Esophagus squamous epithelium (tissue), 5 donors: ENCODE measurements at regions not wholly inside any gene's neighbourhood (a gene's known extent, or its start where the extent isn't known, plus 50 kb on each side); places are given as distances from the start of the nearest gene placed in this dataset.

ENCODE experiments used
- DNase-seq: peaks from one replicate; lab custom pipeline; 2025; lab: John Stamatoyannopoulos, UW
- H3K27ac ChIP-seq, 4 donors: fragments of 200-600 bp; sonication (generic); one replicate each; pipeline ENCODE4 v1.5.1; 2016 to 2019; ENCODE audit warnings: mild to moderate bottlenecking in 1 of 4
- H3K27me3 ChIP-seq, 4 donors: fragments of 200-600 bp; sonication (generic); 1 replicate in 3 of 4; 2 replicates in 1 of 4; pipeline versions ENCODE4 v1.5.1 to v1.6.0; 2017 to 2021; ENCODE audit warnings: antibody characterized with exemption in 1 of 4
- H3K36me3 ChIP-seq, 3 donors: fragments of 200-600 bp; sonication (generic); one replicate each; pipeline ENCODE4 v1.5.1; 2016 to 2019
- H3K4me1 ChIP-seq, 3 donors: fragments of 200-600 bp; sonication (generic); one replicate each; pipeline ENCODE4 v1.5.1; 2017 to 2019
- H3K4me3 ChIP-seq, 4 donors: fragments of 200-600 bp; sonication (generic); 1 replicate in 3 of 4; 2 replicates in 1 of 4; pipeline ENCODE4 v1.5.1; 2016 to 2019; ENCODE audit warnings: mild to moderate bottlenecking in 2 of 4, moderate library complexity in 1 of 4
- H3K9me3 ChIP-seq, 3 donors: fragments of 200-600 bp; sonication (generic); one replicate each; pipeline ENCODE4 v1.5.1; 2016 to 2019
- CTCF ChIP-seq, 6 experiments: fragments of 450-650 bp in 4 of 6; fragments of 200-600 bp in 2 of 6; sonication (generic) in 2 of 6; IDR thresholded peaks; one replicate each; pipeline ENCODE4 v1.5.1; 2016 to 2019; ENCODE audit warnings: antibody characterized with exemption in 6 of 6, mild to moderate bottlenecking in 4 of 6, moderate library complexity in 4 of 6
- POLR2A ChIP-seq, 4 donors: fragments of 450-650 bp; IDR thresholded peaks; one replicate each; pipeline ENCODE4 v1.6.1; 2017; ENCODE audit warnings: antibody characterized with exemption in 4 of 4, mild to moderate bottlenecking in 4 of 4, moderate library complexity in 3 of 4
- WGBS, 2 donors: methylation state at CpG; one replicate each; pipeline ENCODE4 v1.1.5; 2018; 5-methylcytosine and 5-hydroxymethylcytosine counted together
- intact Hi-C: fragments of 100-400 bp; cut with DNase I; formaldehyde crosslinking; loops from one replicate; pipeline ENCODE4 v1.15.0; 2022
- donor health status: DM: yes; HTN: yes; CAD: no.

GRCh38 chr4:178598672-178599071 lies 1156.4 kb upstream of the AGA start:
- DNase-seq: no peak
- Histone ChIP-seq H3K9me3 (no peaks in the 10 kb centered on the region), H3K27ac (no peak overlapping the region), H3K4me1 (no peaks in the 10 kb centered on the region), H3K27me3 (no peaks in the 10 kb centered on the region), H3K4me3 (no peak overlapping the region), H3K36me3 (no peaks in the 10 kb centered on the region)
- intact Hi-C loops: no loop called here
- TF ChIP-seq CTCF (IDR thresholded peaks at IDR 0.05) (no peak), POLR2A (IDR thresholded peaks at IDR 0.05) (no peak)
- 61 to 93% methylated on average over 1 of the region's 1 CpG for WGBS, 2 donors

GRCh38 chr4:178599521-178599920 lies 1157.3 kb upstream of the AGA start:
- Histone ChIP-seq H3K27ac (no peak overlapping the region), H3K36me3 (no peaks in the 10 kb centered on the region), H3K27me3 (no peaks in the 10 kb centered on the region), H3K9me3 (no peaks in the 10 kb centered on the region), H3K4me3 (no peak overlapping the region), H3K4me1 (no peaks in the 10 kb centered on the region)
- TF ChIP-seq POLR2A (IDR thresholded peaks at IDR 0.05) (no peak), CTCF (IDR thresholded peaks at IDR 0.05) (no peak)
- intact Hi-C loops: no loop called here
- DNase-seq: no peak

- H3K27me3 ChIP-seq: no peaks in the 10 kb centered on the region
- no peak overlapping the region for H3K4me3 ChIP-seq
- H3K9me3 ChIP-seq: no peaks in the 10 kb centered on the region
- 45 to 54% methylated on average over 2 of the region's 2 CpGs for WGBS, 2 donors
- no peaks in the 10 kb centered on the region for H3K4me1 ChIP-seq
- no peak for TF ChIP-seq POLR2A (IDR thresholded peaks at IDR 0.05)
- no peak for DNase-seq
- intact Hi-C loops: no loop called here
- H3K27ac ChIP-seq: no peak overlapping the region
- H3K36me3 ChIP-seq: no peaks in the 10 kb centered on the region
These were observed 1160.6 kb upstream of the AGA start for GRCh38 chr4:178602833-178603232.

GRCh38 chr4:178611062-178611461 lies 1168.8 kb upstream of the AGA start:
- TF ChIP-seq CTCF (IDR thresholded peaks at IDR 0.05): no peak
- no peak for TF ChIP-seq POLR2A (IDR thresholded peaks at IDR 0.05)
- no peaks in the 10 kb centered on the region for H3K4me1 ChIP-seq
- WGBS, 2 donors: 71 to 76% methylated on average over 2 of the region's 2 CpGs

GRCh38 chr4:178612733-178613132 lies 1170.5 kb upstream of the AGA start:
- 42 to 62% methylated on average over 4 of the region's 4 CpGs for WGBS, 2 donors
- Histone ChIP-seq H3K9me3 (no peaks in the 10 kb centered on the region), H3K4me3 (no peak overlapping the region), H3K27me3 (no peaks in the 10 kb centered on the region), H3K27ac (no peak overlapping the region), H3K36me3 (no peaks in the 10 kb centered on the region), H3K4me1 (no peaks in the 10 kb centered on the region)
- no peak for DNase-seq
- no peak for TF ChIP-seq POLR2A (IDR thresholded peaks at IDR 0.05)
- no peak for TF ChIP-seq CTCF (IDR thresholded peaks at IDR 0.05)
- intact Hi-C loops: no loop called here

More at GRCh38 chr4:178611062-178611461, 1168.8 kb upstream of the AGA start:
- Histone ChIP-seq H3K36me3 (no peaks in the 10 kb centered on the region), H3K4me3 (no peak overlapping the region), H3K27me3 (no peaks in the 10 kb centered on the region), H3K27ac (no peak overlapping the region), H3K9me3 (no peaks in the 10 kb centered on the region)
- intact Hi-C loops: no loop called here
- DNase-seq: no peak

GRCh38 chr4:178632415-178632814 lies 1190.2 kb upstream of the AGA start:
- Histone ChIP-seq H3K27ac (no peak overlapping the region), H3K4me3 (no peak overlapping the region), H3K9me3 (peaks cover 0 to 9% (median 0%) of the 10 kb centered on the region in 3 donors), H3K4me1 (no peaks in the 10 kb centered on the region), H3K36me3 (no peaks in the 10 kb centered on the region), H3K27me3 (no peaks in the 10 kb centered on the region)
- TF ChIP-seq CTCF (IDR thresholded peaks at IDR 0.05) (no peak), POLR2A (IDR thresholded peaks at IDR 0.05) (no peak)
- intact Hi-C loops: no loop called here
- WGBS, 2 donors: 92 to 95% methylated on average over 1 of the region's 1 CpG
- DNase-seq: no peak
